ENCODE measurements at regions not wholly inside any gene's neighbourhood (a gene's known extent, or its start where the extent isn't known, plus 50 kb on each side); places are given as distances from the start of the nearest gene placed in this dataset.

DNA sequence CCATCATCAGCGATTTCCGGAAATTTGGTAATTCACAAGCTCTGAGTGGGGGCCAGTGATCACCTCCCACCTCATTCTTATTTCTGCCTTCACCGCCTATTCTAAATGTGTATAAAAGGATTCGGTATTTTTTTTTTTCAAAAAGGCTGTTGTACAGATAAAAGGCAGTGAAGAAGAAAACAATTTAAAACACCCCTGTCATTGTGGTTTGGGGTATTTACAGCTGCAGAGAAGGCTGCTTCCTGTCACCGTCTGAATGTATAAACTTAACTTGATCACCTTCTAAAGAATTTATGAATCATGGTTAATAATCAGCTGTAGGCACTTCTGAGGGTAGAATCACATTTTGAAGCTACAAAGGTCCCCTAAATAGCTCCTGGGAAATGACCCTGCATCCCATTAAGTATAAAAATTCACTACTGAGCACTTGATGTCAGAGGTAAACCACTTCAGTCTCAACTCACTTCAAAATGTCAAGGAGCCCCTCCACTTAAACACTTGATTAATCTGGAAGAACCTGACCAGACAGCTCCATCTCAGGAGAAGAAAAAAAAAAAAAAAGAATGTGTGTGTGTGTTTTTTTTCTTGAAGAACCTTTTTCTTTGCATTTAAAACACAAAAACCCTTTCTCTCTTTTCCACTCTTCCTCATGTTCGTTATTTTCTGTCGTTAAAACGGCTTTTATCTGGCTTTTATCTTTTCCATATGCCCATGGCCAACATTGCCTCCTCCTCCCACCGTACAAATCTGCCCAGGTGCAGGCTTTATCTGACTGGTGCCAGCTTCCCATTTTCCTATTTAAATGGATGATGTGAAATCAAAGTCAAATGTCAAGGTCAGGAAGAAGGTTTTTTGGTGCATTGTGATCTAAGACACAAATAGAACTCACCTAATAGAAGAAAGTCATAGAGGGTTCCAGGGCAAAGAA, 291.2 kb downstream of the IRX1 start:
- in situ Hi-C loops (cut with HindIII; ENCODE audit: low pct_unique_long_range_greater_than_20kb, low sequenced_read_pairs), result no loop called here
- no peak for TF ChIP-seq JUND (IDR thresholded peaks at IDR 0.05; ENCODE audit: low read depth)
- no peak for DNase-seq (ENCODE audit: low read depth in 1 of 2, low spot score in 1 of 2)

DNA sequence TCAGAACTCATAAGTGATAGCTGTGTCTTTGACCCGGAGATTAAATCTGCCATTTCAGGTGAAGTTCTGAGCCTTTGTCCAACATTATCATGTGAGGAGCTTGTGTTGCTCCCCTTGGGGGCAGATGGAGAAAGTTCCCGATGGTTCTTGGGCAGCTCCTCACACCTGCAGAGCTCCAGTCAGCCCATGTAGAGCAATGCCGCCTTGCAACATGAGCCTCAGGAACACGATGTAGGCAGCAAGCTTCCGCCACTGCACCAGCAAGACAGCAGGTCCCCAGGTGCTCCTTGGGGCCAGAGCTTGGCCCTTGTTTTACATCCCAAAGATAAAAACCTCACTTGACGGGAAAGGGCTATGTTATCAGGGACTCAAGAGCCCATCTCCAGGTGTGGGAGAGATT, 292.7 kb downstream of the IRX1 start:
- no peak for DNase-seq (ENCODE audit: low read depth in 1 of 2, low spot score in 1 of 2)
- in situ Hi-C loops (cut with HindIII; ENCODE audit: low pct_unique_long_range_greater_than_20kb, low sequenced_read_pairs), result no loop called here

GRCh38 chr5:3889412-3890142, 293.9 kb downstream of the IRX1 start:
- in situ Hi-C loops (cut with HindIII; ENCODE audit: low pct_unique_long_range_greater_than_20kb, low sequenced_read_pairs), result no loop called here
- TF ChIP-seq JUND (IDR thresholded peaks at IDR 0.05; ENCODE audit: low read depth), result no peak
- no peak for DNase-seq (ENCODE audit: low read depth in 1 of 2, low spot score in 1 of 2)

More for the DNA sequence above, 292.7 kb downstream of the IRX1 start:
- TF ChIP-seq JUND (IDR thresholded peaks at IDR 0.05; ENCODE audit: low read depth), result no peak

- no peak for DNase-seq (ENCODE audit: low read depth in 1 of 2, low spot score in 1 of 2)
- no peak for TF ChIP-seq JUND (IDR thresholded peaks at IDR 0.05; ENCODE audit: low read depth)
- in situ Hi-C loops (cut with HindIII; ENCODE audit: low pct_unique_long_range_greater_than_20kb, low sequenced_read_pairs), result no loop called here
Measured at GRCh38 chr5:3891113-3891512, 295.5 kb downstream of the IRX1 start.

DNA sequence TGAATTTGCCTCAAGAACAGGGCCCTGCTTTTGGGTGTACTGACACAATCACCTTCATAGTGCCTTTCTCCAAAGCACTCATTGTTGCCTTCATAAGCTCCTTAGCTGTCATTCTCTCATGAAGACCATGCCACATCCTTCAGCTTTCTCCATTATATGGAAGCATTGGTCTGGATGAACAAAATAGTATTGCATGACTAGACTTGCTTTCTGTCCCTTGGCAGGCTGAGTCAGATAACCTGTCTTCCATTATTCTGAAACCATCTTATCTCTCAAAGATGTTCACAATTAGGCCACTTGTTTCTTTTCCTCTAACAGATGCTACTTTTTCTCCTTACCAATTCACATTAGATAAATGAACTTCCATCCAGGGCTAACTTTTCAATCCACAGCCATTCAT, 297.9 kb downstream of the IRX1 start:
- DNase-seq (ENCODE audit: low read depth in 1 of 2, low spot score in 1 of 2), result no peak
- TF ChIP-seq JUND (IDR thresholded peaks at IDR 0.05; ENCODE audit: low read depth), result no peak
- in situ Hi-C loops (cut with HindIII; ENCODE audit: low pct_unique_long_range_greater_than_20kb, low sequenced_read_pairs), result no loop called here

- no peak for DNase-seq (ENCODE audit: low read depth in 1 of 2, low spot score in 1 of 2)
- no peak for TF ChIP-seq JUND (IDR thresholded peaks at IDR 0.05; ENCODE audit: low read depth)
- in situ Hi-C loops (cut with HindIII; ENCODE audit: low pct_unique_long_range_greater_than_20kb, low sequenced_read_pairs), result no loop called here
Measured at GRCh38 chr5:3893975-3894374, 298.3 kb downstream of the IRX1 start.

GRCh38 chr5:3896098-3896497, 300.5 kb downstream of the IRX1 start:
- no peak for DNase-seq (ENCODE audit: low read depth in 1 of 2, low spot score in 1 of 2)
- in situ Hi-C loops (cut with HindIII; ENCODE audit: low pct_unique_long_range_greater_than_20kb, low sequenced_read_pairs), result no loop called here
- TF ChIP-seq JUND (IDR thresholded peaks at IDR 0.05; ENCODE audit: low read depth), result no peak

- DNase-seq (ENCODE audit: low read depth in 1 of 2, low spot score in 1 of 2), result no peak
- in situ Hi-C loops (cut with HindIII; ENCODE audit: low pct_unique_long_range_greater_than_20kb, low sequenced_read_pairs), result no loop called here
- no peak for TF ChIP-seq JUND (IDR thresholded peaks at IDR 0.05; ENCODE audit: low read depth)
Measured at GRCh38 chr5:3899093-3899492, 303.5 kb downstream of the IRX1 start.

- DNase-seq (ENCODE audit: low read depth in 1 of 2, low spot score in 1 of 2), result no peak
- in situ Hi-C loops (cut with HindIII; ENCODE audit: low pct_unique_long_range_greater_than_20kb, low sequenced_read_pairs), result no loop called here
- no peak for TF ChIP-seq JUND (IDR thresholded peaks at IDR 0.05; ENCODE audit: low read depth)
Measured at GRCh38 chr5:3904584-3904983, 309.0 kb downstream of the IRX1 start.

GRCh38 chr5:3905031-3905430, 309.4 kb downstream of the IRX1 start:
- DNase-seq (ENCODE audit: low read depth in 1 of 2, low spot score in 1 of 2), result no peak
- in situ Hi-C loops (cut with HindIII; ENCODE audit: low pct_unique_long_range_greater_than_20kb, low sequenced_read_pairs), result no loop called here

GRCh38 chr5:3905521-3905920, 309.9 kb downstream of the IRX1 start:
- no peak for DNase-seq (ENCODE audit: low read depth in 1 of 2, low spot score in 1 of 2)
- TF ChIP-seq JUND (IDR thresholded peaks at IDR 0.05; ENCODE audit: low read depth), result no peak
- in situ Hi-C loops (cut with HindIII; ENCODE audit: low pct_unique_long_range_greater_than_20kb, low sequenced_read_pairs), result no loop called here

More at GRCh38 chr5:3905031-3905430, 309.4 kb downstream of the IRX1 start:
- TF ChIP-seq JUND (IDR thresholded peaks at IDR 0.05; ENCODE audit: low read depth), result no peak

GRCh38 chr5:3911111-3911510, 315.5 kb downstream of the IRX1 start:
- no peak for TF ChIP-seq JUND (IDR thresholded peaks at IDR 0.05; ENCODE audit: low read depth)
- in situ Hi-C loops (cut with HindIII; ENCODE audit: low pct_unique_long_range_greater_than_20kb, low sequenced_read_pairs), result no loop called here
- DNase-seq (ENCODE audit: low read depth in 1 of 2, low spot score in 1 of 2), result no peak

DNA sequence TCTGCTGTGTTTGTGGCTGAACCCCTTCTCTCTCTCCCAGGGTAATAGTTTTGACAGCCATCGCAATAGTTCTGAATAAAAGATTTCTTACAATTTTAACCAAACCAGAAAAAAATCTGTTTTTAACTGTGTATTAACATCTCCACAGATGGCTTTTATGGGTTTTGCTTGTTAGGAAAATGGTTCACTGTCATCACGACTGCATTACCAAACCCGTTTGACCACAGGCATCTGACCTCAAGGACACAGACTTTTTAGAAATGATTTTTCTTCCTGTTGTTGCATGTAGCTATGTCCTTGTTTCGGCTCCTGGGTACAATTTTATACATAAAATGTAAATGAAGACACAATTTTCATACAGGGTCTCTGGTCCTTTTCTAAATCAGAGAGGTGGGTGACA, 316.1 kb downstream of the IRX1 start:
- DNase-seq (ENCODE audit: low read depth in 1 of 2, low spot score in 1 of 2), result no peak
- in situ Hi-C loops (cut with HindIII; ENCODE audit: low pct_unique_long_range_greater_than_20kb, low sequenced_read_pairs), result no loop called here
- TF ChIP-seq JUND (IDR thresholded peaks at IDR 0.05; ENCODE audit: low read depth), result no peak
